SK-N-SH (cell line): ENCODE measurements at regions not wholly inside any gene's neighbourhood (a gene's known extent, or its start where the extent isn't known, plus 50 kb on each side); places are given as distances from the start of the nearest gene placed in this dataset.

ENCODE experiments used
- CTCF ChIA-PET: fragments of 300-600, 350-600 bp; formaldehyde crosslinking; extraction: SDS; loops from one replicate; lab custom pipeline; 2021; lab: Yijun Ruan, JAX
- POLR2A ChIA-PET: fragments of 350-600 bp; sonication (Branson Sonifier 250); formaldehyde crosslinking; extraction: SDS; loops from one replicate; lab custom pipeline; 2020; ENCODE audit warnings: antibody characterized with exemption, inconsistent platforms; lab: Yijun Ruan, JAX
- DNase-seq: peaks from one replicate; pipeline ENCODE4 v3.0.0; 2012
- H2AFZ ChIP-seq: fragments of 200-600 bp; sonication (generic); 2 replicates; pipeline ENCODE4 v1.8.1; 2016; ENCODE audit warnings: antibody characterized with exemption, mild to moderate bottlenecking, low read depth
- H3F3A ChIP-seq: fragments of 200-600 bp; sonication (generic); replicated peaks from 2 replicates; pipeline ENCODE3; 2016; ENCODE audit warnings: antibody characterized with exemption, mild to moderate bottlenecking; ENCODE audit not compliant: insufficient read depth
- H3K27ac ChIP-seq, 2 experiments: fragments of 200-500 bp in 1 of 2; fragments of 200-600 bp in 1 of 2; sonication (Bioruptor generic) in 1 of 2; sonication (generic), shearing (Covaris generic) in 1 of 2; 2 replicates each; pipeline versions ENCODE4 v1.5.1 to v1.6.1; 2014 to 2016; ENCODE audit warnings: low read depth in 2 of 2, inconsistent platforms in 1 of 2, low read length in 1 of 2, mild to moderate bottlenecking in 1 of 2, mixed read lengths in 1 of 2
- H3K27me3 ChIP-seq: fragments of 200-600 bp; sonication (generic), shearing (Covaris generic); 2 replicates; pipeline ENCODE4 v1.6.1; 2016; ENCODE audit warnings: mixed run types; ENCODE audit not compliant: insufficient read depth
- H3K36me3 ChIP-seq, 2 experiments: fragments of 200-500 bp in 1 of 2; fragments of 200-600 bp in 1 of 2; sonication (Bioruptor generic) in 1 of 2; sonication (generic) in 1 of 2; replicated peaks in 1 of 2; 2 replicates each; pipeline versions ENCODE3 to v1.5.1; 2014 to 2016; ENCODE audit warnings: low read length in 1 of 2, mild to moderate bottlenecking in 1 of 2; ENCODE audit not compliant: insufficient read depth in 2 of 2, control insufficient read depth in 1 of 2
- H3K4me1 ChIP-seq, 2 experiments: fragments of 200-500 bp in 1 of 2; fragments of 200-600 bp in 1 of 2; sonication (Bioruptor generic) in 1 of 2; sonication (generic), shearing (Covaris generic) in 1 of 2; 2 replicates each; pipeline versions ENCODE4 v1.5.1 to v1.6.1; 2014 to 2016; ENCODE audit warnings: low read depth in 1 of 2, low read length in 1 of 2, mixed run types in 1 of 2; ENCODE audit not compliant: insufficient read depth in 2 of 2, control insufficient read depth in 1 of 2
- H3K4me2 ChIP-seq: fragments of 200-600 bp; sonication (generic), shearing (Covaris generic); 2 replicates; pipeline ENCODE4 v1.6.1; 2017; ENCODE audit warnings: mixed run types
- H3K4me3 ChIP-seq, 2 experiments: fragments of 200-500 bp in 1 of 2; fragments of 200-600 bp in 1 of 2; sonication (Bioruptor generic) in 1 of 2; sonication (generic), shearing (Covaris generic) in 1 of 2; 2 replicates each; pipeline versions ENCODE4 v1.5.1 to v1.8.1; 2014 to 2016; ENCODE audit warnings: low read depth in 2 of 2, inconsistent platforms in 1 of 2, low read length in 1 of 2, mild to moderate bottlenecking in 1 of 2, mixed read lengths in 1 of 2, moderate library complexity in 1 of 2
- H3K79me2 ChIP-seq: fragments of 200-600 bp; sonication (generic); 2 replicates; pipeline ENCODE4 v1.8.1; 2017; ENCODE audit warnings: mild to moderate bottlenecking; ENCODE audit not compliant: insufficient read depth
- H3K9ac ChIP-seq: fragments of 200-600 bp; sonication (generic); 2 replicates; pipeline ENCODE4 v1.6.1; 2017; ENCODE audit warnings: mixed run types
- H3K9me2 ChIP-seq: fragments of 200-600 bp; sonication (generic); 2 replicates; pipeline ENCODE4 v1.6.1; 2017; ENCODE audit warnings: mixed run types
- H3K9me3 ChIP-seq: fragments of 200-600 bp; sonication (generic); 2 replicates; pipeline ENCODE4 v1.6.1; 2017; ENCODE audit warnings: mixed run types, mild to moderate bottlenecking, moderate library complexity
- H4K20me1 ChIP-seq: fragments of 200-600 bp; sonication (generic); 2 replicates; pipeline ENCODE4 v1.6.1; 2017; ENCODE audit warnings: mild to moderate bottlenecking, mixed run types; ENCODE audit not compliant: insufficient read depth
- CTCF ChIP-seq: fragments of 200-600 bp; sonication (generic); IDR thresholded peaks from 2 replicates; pipeline ENCODE4 v1.6.1; 2017; ENCODE audit warnings: antibody characterized with exemption, mild to moderate bottlenecking, moderate library complexity
- EP300 ChIP-seq, 2 experiments: IDR thresholded peaks; 2 replicates each; pipeline versions ENCODE4 v1.4.0 to v1.6.1; 2012; ENCODE audit warnings: borderline replicate concordance in 1 of 2, low read depth in 1 of 2, low read length in 1 of 2
- FOSL2 ChIP-seq: IDR thresholded peaks from 2 replicates; pipeline ENCODE4 v1.4.0; 2012; ENCODE audit warnings: low read depth, mild to moderate bottlenecking, moderate library complexity, borderline replicate concordance
- FOXJ3 ChIP-seq: sonication (generic); formaldehyde crosslinking; IDR thresholded peaks from 2 replicates; pipeline ENCODE4 v1.5.1; 2020; ENCODE audit warnings: mild to moderate bottlenecking, missing genetic modification reagents
- FOXM1 ChIP-seq: IDR thresholded peaks from 2 replicates; pipeline ENCODE4 v1.4.0; 2012; ENCODE audit warnings: low read depth, mild to moderate bottlenecking
- GATA2 ChIP-seq: sonication (generic); formaldehyde crosslinking; IDR thresholded peaks from 2 replicates; pipeline ENCODE4 v1.5.0; 2020; ENCODE audit warnings: mild to moderate bottlenecking, missing genetic modification reagents
- MAX ChIP-seq: IDR thresholded peaks from 2 replicates; pipeline ENCODE4 v1.4.0; 2012; ENCODE audit warnings: low read depth
- MEF2A ChIP-seq: IDR thresholded peaks from 2 replicates; pipeline ENCODE4 v1.4.0; 2012; ENCODE audit warnings: low read depth, borderline replicate concordance
- NFIC ChIP-seq: IDR thresholded peaks from 2 replicates; pipeline ENCODE4 v1.4.0; 2012; ENCODE audit warnings: borderline replicate concordance
- SIN3A ChIP-seq: IDR thresholded peaks from 2 replicates; pipeline ENCODE4 v1.6.1; 2012; ENCODE audit warnings: low read depth, mild to moderate bottlenecking, low read length, moderate library complexity, borderline replicate concordance
- TAF1 ChIP-seq: IDR thresholded peaks from 2 replicates; pipeline ENCODE4 v1.6.1; 2012; ENCODE audit warnings: low read depth, mild to moderate bottlenecking, low read length, moderate library complexity, borderline replicate concordance
- TCF12 ChIP-seq: IDR thresholded peaks from 2 replicates; pipeline ENCODE4 v1.4.0; 2012
- YY1 ChIP-seq: IDR thresholded peaks from 2 replicates; pipeline ENCODE4 v1.4.0; 2012; ENCODE audit warnings: low read depth, mild to moderate bottlenecking
- WGBS: methylation state at CpG from one replicate; pipeline ENCODE4 v1.1.6; 2017; ENCODE audit warnings: low lambda C conversion rate; 5-methylcytosine and 5-hydroxymethylcytosine counted together
- TF ChIP-seq, protein P1 (sequence below): IDR thresholded peaks from 2 replicates; pipeline ENCODE4 v1.6.1; 2012; ENCODE audit warnings: mild to moderate bottlenecking, low read depth, low read length, moderate library complexity
- TF ChIP-seq, protein P2 (sequence below): IDR thresholded peaks from 2 replicates; pipeline ENCODE4 v1.4.0; 2012; ENCODE audit warnings: low read depth, borderline replicate concordance
- TF ChIP-seq, protein P3 (sequence below): fragments of 150-350 bp; IDR thresholded peaks from 2 replicates; pipeline ENCODE4 v1.6.1; 2017; ENCODE audit warnings: antibody characterized with exemption, low read length, low read depth, borderline replicate concordance

DNA sequence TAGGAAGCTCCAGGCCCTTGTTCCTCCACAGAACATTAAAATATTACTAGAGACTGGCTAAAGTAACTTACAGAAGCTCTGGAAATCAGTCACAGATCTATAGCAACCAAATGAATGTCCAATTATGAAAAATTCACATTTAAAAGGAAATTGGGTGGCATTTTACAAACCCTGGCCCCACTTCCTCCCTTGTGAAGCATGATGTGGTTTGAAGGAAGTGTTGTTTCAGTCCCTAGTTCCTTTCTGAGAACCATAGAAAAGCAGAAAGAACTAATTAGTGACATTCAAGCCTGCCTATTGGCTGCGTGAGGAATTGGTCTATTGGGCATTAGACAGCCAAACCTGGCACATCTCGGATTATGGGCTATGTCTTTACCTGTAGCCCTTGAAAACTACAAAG, 649.7 kb upstream of the NEGR1 start (continued):
- TF ChIP-seq, protein P1, sequence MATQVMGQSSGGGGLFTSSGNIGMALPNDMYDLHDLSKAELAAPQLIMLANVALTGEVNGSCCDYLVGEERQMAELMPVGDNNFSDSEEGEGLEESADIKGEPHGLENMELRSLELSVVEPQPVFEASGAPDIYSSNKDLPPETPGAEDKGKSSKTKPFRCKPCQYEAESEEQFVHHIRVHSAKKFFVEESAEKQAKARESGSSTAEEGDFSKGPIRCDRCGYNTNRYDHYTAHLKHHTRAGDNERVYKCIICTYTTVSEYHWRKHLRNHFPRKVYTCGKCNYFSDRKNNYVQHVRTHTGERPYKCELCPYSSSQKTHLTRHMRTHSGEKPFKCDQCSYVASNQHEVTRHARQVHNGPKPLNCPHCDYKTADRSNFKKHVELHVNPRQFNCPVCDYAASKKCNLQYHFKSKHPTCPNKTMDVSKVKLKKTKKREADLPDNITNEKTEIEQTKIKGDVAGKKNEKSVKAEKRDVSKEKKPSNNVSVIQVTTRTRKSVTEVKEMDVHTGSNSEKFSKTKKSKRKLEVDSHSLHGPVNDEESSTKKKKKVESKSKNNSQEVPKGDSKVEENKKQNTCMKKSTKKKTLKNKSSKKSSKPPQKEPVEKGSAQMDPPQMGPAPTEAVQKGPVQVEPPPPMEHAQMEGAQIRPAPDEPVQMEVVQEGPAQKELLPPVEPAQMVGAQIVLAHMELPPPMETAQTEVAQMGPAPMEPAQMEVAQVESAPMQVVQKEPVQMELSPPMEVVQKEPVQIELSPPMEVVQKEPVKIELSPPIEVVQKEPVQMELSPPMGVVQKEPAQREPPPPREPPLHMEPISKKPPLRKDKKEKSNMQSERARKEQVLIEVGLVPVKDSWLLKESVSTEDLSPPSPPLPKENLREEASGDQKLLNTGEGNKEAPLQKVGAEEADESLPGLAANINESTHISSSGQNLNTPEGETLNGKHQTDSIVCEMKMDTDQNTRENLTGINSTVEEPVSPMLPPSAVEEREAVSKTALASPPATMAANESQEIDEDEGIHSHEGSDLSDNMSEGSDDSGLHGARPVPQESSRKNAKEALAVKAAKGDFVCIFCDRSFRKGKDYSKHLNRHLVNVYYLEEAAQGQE = no peak
- TF ChIP-seq YY1 (no peak), SIN3A (no peak)

GRCh38 chr1:72930528-72930927, 648.2 kb upstream of the NEGR1 start:
- Histone ChIP-seq H2AFZ (no peak overlapping the region), H3F3A (no peaks in the 10 kb centered on the region), H3K4me3 (no peak overlapping the region), H3K9me3 (no peaks in the 10 kb centered on the region), H3K4me2 (no peak overlapping the region), H3K36me3 (no peaks in the 10 kb centered on the region), H4K20me1 (no peaks in the 10 kb centered on the region), H3K4me1 (no peaks in the 10 kb centered on the region), H3K9ac (no peak overlapping the region), H3K9me2 (no peaks in the 10 kb centered on the region), H3K27ac (no peak overlapping the region), H3K79me2 (no peaks in the 10 kb centered on the region), H3K27me3 (no peaks in the 10 kb centered on the region)
- TF ChIP-seq TAF1 (no peak), SIN3A (no peak), EP300 (IDR thresholded peaks at IDR 0.05; ENCODE audit: borderline replicate concordance in 1 of 2, low read depth in 1 of 2, low read length in 1 of 2) (no peak), FOSL2 (no peak), FOXJ3 (CRISPR knock-in tag) (no peak), NFIC (no peak), FOXM1 (no peak), CTCF (no peak), MAX (no peak), MEF2A (no peak), TCF12 (no peak), YY1 (no peak), GATA2 (CRISPR knock-in tag) (no peak)
- TF ChIP-seq, protein P2, sequence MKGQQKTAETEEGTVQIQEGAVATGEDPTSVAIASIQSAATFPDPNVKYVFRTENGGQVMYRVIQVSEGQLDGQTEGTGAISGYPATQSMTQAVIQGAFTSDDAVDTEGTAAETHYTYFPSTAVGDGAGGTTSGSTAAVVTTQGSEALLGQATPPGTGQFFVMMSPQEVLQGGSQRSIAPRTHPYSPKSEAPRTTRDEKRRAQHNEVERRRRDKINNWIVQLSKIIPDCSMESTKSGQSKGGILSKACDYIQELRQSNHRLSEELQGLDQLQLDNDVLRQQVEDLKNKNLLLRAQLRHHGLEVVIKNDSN = no peak
- TF ChIP-seq, protein P1 = no peak
- TF ChIP-seq, protein P3, sequence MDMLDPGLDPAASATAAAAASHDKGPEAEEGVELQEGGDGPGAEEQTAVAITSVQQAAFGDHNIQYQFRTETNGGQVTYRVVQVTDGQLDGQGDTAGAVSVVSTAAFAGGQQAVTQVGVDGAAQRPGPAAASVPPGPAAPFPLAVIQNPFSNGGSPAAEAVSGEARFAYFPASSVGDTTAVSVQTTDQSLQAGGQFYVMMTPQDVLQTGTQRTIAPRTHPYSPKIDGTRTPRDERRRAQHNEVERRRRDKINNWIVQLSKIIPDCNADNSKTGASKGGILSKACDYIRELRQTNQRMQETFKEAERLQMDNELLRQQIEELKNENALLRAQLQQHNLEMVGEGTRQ = no peak
- ChIA-PET CTCF (no interaction called here), POLR2A (no interaction called here)
- DNase-seq = no peak
- WGBS = 60% methylated on average over 3 of the region's 3 CpGs
